GM19023 (cell line): ENCODE measurements at regions not wholly inside any gene's neighbourhood (a gene's known extent, or its start where the extent isn't known, plus 50 kb on each side); places are given as distances from the start of the nearest gene placed in this dataset.

Experiments used
- ATAC-seq: cut with Tn5 transposase; IDR thresholded peaks from one replicate; pipeline ENCODE4 v1.9.1; 2021; ENCODE audit warnings: mild to moderate bottlenecking, moderate library complexity; ENCODE audit not compliant: unreplicated experiment

DNA sequence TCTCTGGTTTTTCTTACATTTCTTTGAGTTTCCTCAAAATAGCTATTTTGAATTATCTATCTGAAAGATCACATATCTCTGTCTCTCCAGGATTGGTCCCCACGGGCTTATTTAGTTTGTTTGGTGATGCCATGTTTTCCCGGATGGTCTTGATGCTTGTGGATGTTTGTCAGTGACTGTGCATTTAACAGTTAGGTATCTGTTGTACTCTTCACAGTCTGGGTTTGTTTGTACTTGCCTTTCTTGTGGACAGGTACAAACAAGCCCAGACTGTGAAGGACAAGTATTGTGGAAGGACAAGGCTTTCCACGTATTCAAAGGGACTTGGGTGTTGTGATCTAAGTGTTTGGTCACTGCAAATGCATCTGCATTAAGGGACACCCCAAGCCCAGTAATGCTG lies 49.9 kb upstream of the TOP1 start:
- no peak for ATAC-seq
